Muscle layer of colon (tissue), 2 donors: ENCODE measurements at regions not wholly inside any gene's neighbourhood (a gene's known extent, or its start where the extent isn't known, plus 50 kb on each side); places are given as distances from the start of the nearest gene placed in this dataset.

Source experiments
- H3K27ac ChIP-seq: one replicate; pipeline ENCODE4 v1.7.0; 2013; ENCODE audit warnings: low read depth, mild to moderate bottlenecking, low read length, moderate library complexity
- H3K27me3 ChIP-seq, 2 donors: one replicate each; pipeline ENCODE4 v1.7.0; 2013; ENCODE audit warnings: low read length in 2 of 2, mild to moderate bottlenecking in 2 of 2; ENCODE audit not compliant: insufficient read depth in 2 of 2, control insufficient read depth in 1 of 2
- H3K36me3 ChIP-seq: one replicate; pipeline ENCODE4 v1.7.0; 2013; ENCODE audit warnings: mild to moderate bottlenecking, low read length; ENCODE audit not compliant: insufficient read depth
- H3K4me1 ChIP-seq: one replicate; pipeline ENCODE4 v1.7.0; 2013; ENCODE audit warnings: mild to moderate bottlenecking, low read length; ENCODE audit not compliant: insufficient read depth
- H3K4me3 ChIP-seq, 2 donors: one replicate each; pipeline ENCODE4 v1.7.0; 2013; ENCODE audit warnings: low read length in 2 of 2, low read depth in 1 of 2, mild to moderate bottlenecking in 1 of 2, moderate library complexity in 1 of 2
- H3K9ac ChIP-seq: one replicate; pipeline ENCODE4 v1.7.0; 2013; ENCODE audit warnings: low read length
- H3K9me3 ChIP-seq: one replicate; pipeline ENCODE4 v1.7.0; 2013; ENCODE audit warnings: mild to moderate bottlenecking, low read length
- donor health status: abdominal sarcoma.
- donor health status: Adenocarcinoma of cecum.

GRCh38 chr5:118687100-118687499 is 301.2 kb downstream of the DTWD2 start:
- Histone ChIP-seq H3K27ac (no peak overlapping the region), H3K4me1 (no peaks in the 10 kb centered on the region), H3K4me3 (no peak overlapping the region), H3K36me3 (no peaks in the 10 kb centered on the region), H3K27me3 (no peaks in the 10 kb centered on the region), H3K9ac (no peak overlapping the region), H3K9me3 (no peaks in the 10 kb centered on the region)

GRCh38 chr5:118681655-118682054 is 306.7 kb downstream of the DTWD2 start:
- no peak overlapping the region for H3K4me3 ChIP-seq
- H3K27me3 ChIP-seq: no peaks in the 10 kb centered on the region
- H3K36me3 ChIP-seq: no peaks in the 10 kb centered on the region
- H3K4me1 ChIP-seq: peaks cover 4% of the 10 kb centered on the region
- H3K9me3 ChIP-seq: no peaks in the 10 kb centered on the region
- H3K9ac ChIP-seq: no peak overlapping the region
- H3K27ac ChIP-seq: no peak overlapping the region

DNA sequence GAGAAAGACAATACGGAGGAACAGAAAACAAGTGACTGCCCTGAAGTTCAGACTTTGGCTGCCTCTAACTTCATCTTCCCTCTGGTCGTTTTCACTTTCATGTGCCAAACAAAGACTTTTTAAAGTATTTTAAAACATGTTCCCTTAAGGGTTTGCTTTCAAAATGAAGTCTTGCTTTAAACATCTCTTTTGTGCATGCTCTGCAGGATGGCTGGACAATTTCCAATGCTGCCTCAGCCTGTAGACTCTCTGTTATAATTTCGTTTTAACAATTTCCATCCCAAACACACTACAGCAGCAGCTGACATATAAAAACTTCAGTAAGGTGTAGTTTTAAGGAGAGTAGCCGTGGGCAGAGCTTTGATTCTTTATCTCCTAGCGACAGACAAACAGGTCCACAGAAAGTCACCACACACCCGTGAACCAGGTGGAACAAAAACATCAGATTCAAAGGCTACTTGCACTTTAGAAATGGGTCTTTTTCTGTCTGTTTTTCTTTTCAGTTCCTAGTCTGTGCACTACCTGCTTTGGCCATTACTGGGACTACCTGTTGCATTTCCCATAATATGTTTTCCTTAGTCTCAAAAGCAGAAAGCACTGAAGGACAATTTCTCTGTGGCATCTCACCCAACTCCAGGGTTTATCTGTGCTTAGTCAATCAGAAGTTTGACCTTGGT is 308.9 kb downstream of the DTWD2 start:
- H3K27ac ChIP-seq: no peak overlapping the region
- no peaks in the 10 kb centered on the region for H3K36me3 ChIP-seq
- H3K4me1 ChIP-seq: peaks cover 4% of the 10 kb centered on the region
- H3K9me3 ChIP-seq: no peaks in the 10 kb centered on the region
- no peaks in the 10 kb centered on the region for H3K27me3 ChIP-seq
- no peak overlapping the region for H3K9ac ChIP-seq
- H3K4me3 ChIP-seq: no peak overlapping the region

DNA sequence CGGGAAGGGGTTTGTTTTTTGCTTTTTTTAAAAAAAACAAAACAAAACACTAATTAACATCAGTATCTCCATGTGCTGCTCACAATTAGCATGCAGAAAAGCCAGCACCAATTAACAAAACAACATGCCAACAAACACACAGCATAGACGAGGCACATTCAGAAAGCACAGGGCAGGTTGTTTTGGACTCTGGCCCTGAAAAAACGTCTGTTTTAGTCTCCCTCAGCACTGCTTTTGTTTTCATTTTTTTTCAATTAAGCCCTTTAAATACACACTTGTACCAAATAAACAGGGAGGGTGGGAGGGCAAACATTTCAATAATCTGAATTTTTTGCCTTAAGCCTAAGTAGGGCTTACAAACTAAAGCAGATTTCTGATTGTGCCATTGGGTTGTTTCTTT is 309.6 kb downstream of the DTWD2 start:
- Histone ChIP-seq H3K36me3 (no peaks in the 10 kb centered on the region), H3K9me3 (no peaks in the 10 kb centered on the region), H3K27me3 (no peaks in the 10 kb centered on the region), H3K9ac (no peak overlapping the region), H3K4me1 (peaks cover 4% of the 10 kb centered on the region), H3K4me3 (no peak overlapping the region), H3K27ac (no peak overlapping the region)

- Histone ChIP-seq H3K27me3 (no peaks in the 10 kb centered on the region), H3K27ac (no peak overlapping the region), H3K36me3 (no peaks in the 10 kb centered on the region), H3K9ac (no peak overlapping the region), H3K4me1 (peaks cover 4% of the 10 kb centered on the region), H3K9me3 (no peaks in the 10 kb centered on the region), H3K4me3 (no peak overlapping the region)
Observed at GRCh38 chr5:118675247-118675646, 313.1 kb downstream of the DTWD2 start.

GRCh38 chr5:118657576-118657975 is 330.8 kb downstream of the DTWD2 start:
- no peaks in the 10 kb centered on the region for H3K36me3 ChIP-seq
- no peaks in the 10 kb centered on the region for H3K9me3 ChIP-seq
- no peaks in the 10 kb centered on the region for H3K27me3 ChIP-seq
- no peak overlapping the region for H3K27ac ChIP-seq
- H3K4me1 ChIP-seq: no peaks in the 10 kb centered on the region
- no peak overlapping the region for H3K4me3 ChIP-seq
- H3K9ac ChIP-seq: no peak overlapping the region

DNA sequence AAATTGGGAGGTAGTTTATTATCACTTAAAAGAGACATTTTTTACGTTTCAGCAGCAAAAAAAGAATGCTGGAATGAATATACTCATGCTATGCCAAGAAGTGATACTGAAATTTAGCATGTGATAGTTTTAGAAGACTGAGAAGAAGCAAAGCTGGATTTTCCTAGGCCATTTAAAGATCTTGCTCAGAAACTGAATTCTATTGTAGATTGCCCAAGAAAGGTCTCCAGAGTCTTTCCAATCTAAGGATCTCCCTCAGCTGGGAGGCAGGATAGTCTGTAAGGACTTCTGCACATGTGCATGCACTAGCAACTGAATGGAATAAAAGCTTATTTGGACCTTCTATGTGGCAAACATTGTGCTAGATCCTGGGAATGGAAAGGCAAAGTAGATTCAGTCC is 334.5 kb downstream of the DTWD2 start:
- Histone ChIP-seq H3K9me3 (no peaks in the 10 kb centered on the region), H3K27ac (no peak overlapping the region), H3K4me1 (no peaks in the 10 kb centered on the region), H3K4me3 (no peak overlapping the region), H3K9ac (no peak overlapping the region), H3K27me3 (no peaks in the 10 kb centered on the region), H3K36me3 (no peaks in the 10 kb centered on the region)

DNA sequence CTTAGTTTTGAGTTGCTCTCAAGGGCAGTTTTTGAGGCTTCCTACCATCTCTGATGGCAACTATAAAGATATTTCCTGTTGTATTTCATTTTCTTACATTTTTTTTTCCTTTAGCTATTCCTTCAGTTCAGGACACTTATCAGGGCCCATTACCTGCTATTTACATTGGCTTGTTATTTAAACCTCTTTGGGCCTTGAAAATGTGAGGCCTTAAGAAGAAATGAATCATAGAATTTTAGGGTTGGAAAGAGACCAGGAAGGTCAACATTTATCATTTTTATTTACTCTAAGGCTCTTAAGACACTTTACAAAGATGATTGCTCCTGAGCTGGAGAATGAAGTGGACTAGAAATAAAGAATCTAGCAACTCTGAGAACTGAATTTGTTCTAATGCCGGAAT is 335.2 kb downstream of the DTWD2 start:
- no peak overlapping the region for H3K9ac ChIP-seq
- H3K4me1 ChIP-seq: no peaks in the 10 kb centered on the region
- no peaks in the 10 kb centered on the region for H3K9me3 ChIP-seq
- H3K4me3 ChIP-seq: no peak overlapping the region
- no peak overlapping the region for H3K27ac ChIP-seq
- no peaks in the 10 kb centered on the region for H3K27me3 ChIP-seq
- H3K36me3 ChIP-seq: no peaks in the 10 kb centered on the region

DNA sequence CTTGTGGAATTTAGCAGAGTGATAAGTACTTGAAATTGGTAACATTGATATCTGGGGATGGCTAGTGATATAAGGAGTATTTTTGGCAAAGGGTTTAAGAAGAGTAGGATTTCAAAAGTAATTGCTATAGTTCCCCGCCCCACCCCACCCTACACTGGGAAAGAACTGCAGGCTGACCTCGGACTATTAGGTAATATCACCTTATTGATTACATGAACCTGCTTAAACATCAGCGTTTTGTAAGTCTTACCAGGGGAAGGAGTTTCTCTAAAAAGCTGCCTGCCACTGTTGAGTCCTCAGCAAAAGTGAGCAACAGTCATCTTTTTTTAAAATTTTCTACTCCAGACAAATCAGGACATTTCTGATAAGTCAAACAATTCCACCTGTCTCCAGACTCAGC is 337.3 kb downstream of the DTWD2 start:
- Histone ChIP-seq H3K9me3 (no peaks in the 10 kb centered on the region), H3K4me1 (no peaks in the 10 kb centered on the region), H3K9ac (no peak overlapping the region), H3K4me3 (no peak overlapping the region), H3K27ac (no peak overlapping the region), H3K27me3 (no peaks in the 10 kb centered on the region), H3K36me3 (no peaks in the 10 kb centered on the region)

- Histone ChIP-seq H3K27ac (no peak overlapping the region), H3K4me1 (no peaks in the 10 kb centered on the region), H3K36me3 (no peaks in the 10 kb centered on the region), H3K9me3 (no peaks in the 10 kb centered on the region), H3K4me3 (no peak overlapping the region), H3K27me3 (no peaks in the 10 kb centered on the region), H3K9ac (no peak overlapping the region)
Observed at GRCh38 chr5:118647587-118647986, 340.8 kb downstream of the DTWD2 start.

- H3K27me3 ChIP-seq: no peaks in the 10 kb centered on the region
- no peaks in the 10 kb centered on the region for H3K9me3 ChIP-seq
- no peak overlapping the region for H3K27ac ChIP-seq
- no peaks in the 10 kb centered on the region for H3K4me1 ChIP-seq
- H3K9ac ChIP-seq: no peak overlapping the region
- no peak overlapping the region for H3K4me3 ChIP-seq
- H3K36me3 ChIP-seq: no peaks in the 10 kb centered on the region
Observed at GRCh38 chr5:118646917-118647316, 341.4 kb downstream of the DTWD2 start.

GRCh38 chr5:118637947-118638670 is 350.2 kb downstream of the DTWD2 start:
- Histone ChIP-seq H3K4me3 (no peak overlapping the region), H3K9ac (no peak overlapping the region), H3K36me3 (no peaks in the 10 kb centered on the region), H3K27me3 (no peaks in the 10 kb centered on the region), H3K4me1 (no peaks in the 10 kb centered on the region), H3K9me3 (no peaks in the 10 kb centered on the region), H3K27ac (no peak overlapping the region)
